H1 (cell line): ENCODE measurements at regions not wholly inside any gene's neighbourhood (a gene's known extent, or its start where the extent isn't known, plus 50 kb on each side); places are given as distances from the start of the nearest gene placed in this dataset.

Experiments used
- CTCF ChIA-PET: fragments of 300-600 bp; sonication (Branson Sonifier 250); formaldehyde crosslinking; loops from one replicate; lab custom pipeline; 2021; ENCODE audit not compliant: partially characterized antibody; lab: Charles Lee
- POLR2A ChIA-PET: fragments of 300-600 bp; sonication (Branson Sonifier 250); formaldehyde crosslinking; loops from one replicate; lab custom pipeline; 2021; ENCODE audit warnings: inconsistent platforms; ENCODE audit not compliant: partially characterized antibody; lab: Charles Lee
- DNase-seq, 2 experiments: peaks; one replicate each; pipeline versions ENCODE4 v3.0.0 to v3.0.0-alpha.2; 2010 to 2022; ENCODE audit warnings: low spot score in 2 of 2, low read depth in 1 of 2, mixed read lengths in 1 of 2
- FAIRE-seq: peaks from 2 replicates; lab custom pipeline; 2011; peaks lifted over from hg19 to GRCh38; lab: Jason Lieb, UNC
- H2AFZ ChIP-seq: 2 replicates; pipeline ENCODE4 v1.8.1; 2012; ENCODE audit warnings: low read length, inconsistent platforms
- H2AK5ac ChIP-seq: 2 replicates; pipeline ENCODE4 v1.6.1; 2013; ENCODE audit warnings: low read depth, low read length
- H2BK120ac ChIP-seq: replicated peaks from 2 replicates; pipeline ENCODE3; 2013; ENCODE audit warnings: low read depth, low read length, inconsistent platforms
- H2BK12ac ChIP-seq: 2 replicates; pipeline ENCODE4 v1.6.1; 2013; ENCODE audit warnings: low read depth, low read length
- H2BK15ac ChIP-seq: 2 replicates; pipeline ENCODE4 v1.6.1; 2013; ENCODE audit warnings: low read length
- H2BK20ac ChIP-seq: 2 replicates; pipeline ENCODE4 v1.6.1; 2013; ENCODE audit warnings: low read length
- H2BK5ac ChIP-seq: 2 replicates; pipeline ENCODE4 v1.6.1; 2013; ENCODE audit warnings: low read depth, low read length
- H3K14ac ChIP-seq: 2 replicates; pipeline ENCODE4 v1.6.1; 2013; ENCODE audit warnings: inconsistent platforms; ENCODE audit not compliant: insufficient read length
- H3K18ac ChIP-seq: 2 replicates; pipeline ENCODE4 v1.6.1; 2013; ENCODE audit warnings: low read length; ENCODE audit errors: extremely low read depth
- H3K23ac ChIP-seq: 2 replicates; pipeline ENCODE4 v1.6.1; 2013; ENCODE audit warnings: inconsistent platforms; ENCODE audit not compliant: insufficient read length
- H3K23me2 ChIP-seq: 2 replicates; pipeline ENCODE4 v1.6.1; 2013; ENCODE audit warnings: low read depth, low read length
- H3K27ac ChIP-seq: 2 replicates; pipeline ENCODE4 v1.6.1; 2011; ENCODE audit warnings: low read depth, low read length, inconsistent platforms
- H3K27me3 ChIP-seq, 4 experiments: replicated peaks in 1 of 4; 1 replicate in 1 of 4; 2 replicates in 3 of 4; pipeline versions ENCODE4 v1.6.1 to v1.8.1; 2011 to 2013; ENCODE audit warnings: low read length in 3 of 4, mild to moderate bottlenecking in 3 of 4, inconsistent platforms in 2 of 4, mixed read lengths in 2 of 4, moderate library complexity in 1 of 4; ENCODE audit not compliant: control insufficient read depth in 3 of 4, insufficient read depth in 3 of 4; ENCODE audit errors: extremely low read depth in 1 of 4
- H3K36me3 ChIP-seq, 4 experiments: 2 replicates each; pipeline versions ENCODE4 v1.6.1 to v1.8.1; 2011 to 2013; ENCODE audit warnings: mild to moderate bottlenecking in 4 of 4, low read length in 3 of 4, moderate library complexity in 2 of 4, control low read depth in 1 of 4, inconsistent platforms in 1 of 4; ENCODE audit not compliant: insufficient read depth in 4 of 4, control insufficient read depth in 2 of 4
- H3K4ac ChIP-seq: replicated peaks from 2 replicates; pipeline ENCODE3; 2013; ENCODE audit warnings: low read length, low read depth, mixed read lengths, inconsistent platforms; ENCODE audit not compliant: insufficient read length
- H3K4me1 ChIP-seq, 4 experiments: replicated peaks in 1 of 4; 1 replicate in 1 of 4; 2 replicates in 3 of 4; pipeline versions ENCODE4 v1.6.1 to v1.8.1; 2011 to 2013; ENCODE audit warnings: low read length in 3 of 4, inconsistent platforms in 2 of 4, mixed read lengths in 1 of 4; ENCODE audit not compliant: insufficient read depth in 4 of 4, control insufficient read depth in 3 of 4
- H3K4me2 ChIP-seq, 2 experiments: 2 replicates each; pipeline versions ENCODE4 v1.6.1 to v1.8.1; 2011 to 2013; ENCODE audit warnings: low read depth in 2 of 2, low read length in 2 of 2, control low read depth in 1 of 2, inconsistent platforms in 1 of 2, mild to moderate bottlenecking in 1 of 2; ENCODE audit not compliant: insufficient read depth in 1 of 2
- H3K4me3 ChIP-seq, 4 experiments: fragments of 200-600, 300-600 bp in 1 of 4; sonication (generic), shearing (Covaris generic), sonication (Bioruptor Twin) in 1 of 4; 2 replicates each; pipeline versions ENCODE4 v1.5.1 to v1.8.1; 2011 to 2016; ENCODE audit warnings: low read length in 4 of 4, low read depth in 3 of 4, control low read depth in 2 of 4, inconsistent platforms in 2 of 4, mild to moderate bottlenecking in 2 of 4, mixed read lengths in 1 of 4, moderate library complexity in 1 of 4; ENCODE audit not compliant: insufficient read depth in 2 of 4; ENCODE audit errors: extremely low read depth in 1 of 4
- H3K56ac ChIP-seq: replicated peaks from 2 replicates; pipeline ENCODE3; 2013; ENCODE audit warnings: low read depth, mild to moderate bottlenecking, mixed read lengths, low read length, inconsistent platforms; ENCODE audit not compliant: insufficient read length
- H3K79me1 ChIP-seq: 2 replicates; pipeline ENCODE4 v1.6.1; 2013; ENCODE audit warnings: low read depth, low read length, control low read depth
- H3K79me2 ChIP-seq, 2 experiments: 2 replicates each; pipeline versions ENCODE4 v1.6.1 to v1.8.1; 2012 to 2013; ENCODE audit warnings: low read length in 2 of 2, mild to moderate bottlenecking in 2 of 2, inconsistent platforms in 1 of 2; ENCODE audit not compliant: insufficient read depth in 2 of 2, control insufficient read depth in 1 of 2
- H3K9ac ChIP-seq, 4 experiments: replicated peaks in 1 of 4; 1 replicate in 1 of 4; 2 replicates in 3 of 4; pipeline versions ENCODE4 v1.6.1 to v1.8.1; 2011 to 2013; ENCODE audit warnings: low read depth in 3 of 4, low read length in 3 of 4, control low read depth in 2 of 4, mild to moderate bottlenecking in 2 of 4, moderate library complexity in 2 of 4, inconsistent platforms in 1 of 4; ENCODE audit errors: extremely low read depth in 1 of 4
- H3K9me3 ChIP-seq, 2 experiments: 2 replicates each; pipeline versions ENCODE4 v1.6.1 to v1.8.1; 2012 to 2013; ENCODE audit warnings: mild to moderate bottlenecking in 2 of 2, moderate library complexity in 2 of 2, control low read depth in 1 of 2, inconsistent platforms in 1 of 2, low read depth in 1 of 2, low read length in 1 of 2, mixed read lengths in 1 of 2; ENCODE audit not compliant: insufficient read depth in 2 of 2
- H4K20me1 ChIP-seq, 2 experiments: replicated peaks in 1 of 2; 2 replicates each; pipeline versions ENCODE3 to v1.8.1; 2011 to 2013; ENCODE audit warnings: inconsistent platforms in 2 of 2, low read length in 2 of 2, mild to moderate bottlenecking in 1 of 2; ENCODE audit not compliant: insufficient read depth in 2 of 2, control insufficient read depth in 1 of 2
- H4K5ac ChIP-seq: 2 replicates; pipeline ENCODE4 v1.6.1; 2013; ENCODE audit warnings: low read length, low read depth, mixed read lengths, inconsistent platforms; ENCODE audit not compliant: insufficient read length
- H4K8ac ChIP-seq: 2 replicates; pipeline ENCODE4 v1.8.0; 2013; ENCODE audit warnings: mild to moderate bottlenecking, moderate library complexity, low read length, inconsistent platforms; ENCODE audit not compliant: insufficient read depth; ENCODE audit errors: extremely low read depth
- H4K91ac ChIP-seq: replicated peaks from 2 replicates; pipeline ENCODE3; 2013; ENCODE audit warnings: low read length, mixed read lengths, inconsistent platforms; ENCODE audit not compliant: insufficient read length
- BCL11A ChIP-seq, 2 experiments: IDR thresholded peaks; one replicate each; pipeline ENCODE4 v1.6.1; 2011; ENCODE audit warnings: low read depth in 2 of 2, low read length in 2 of 2, mild to moderate bottlenecking in 2 of 2
- CHD2 ChIP-seq: IDR thresholded peaks from 2 replicates; pipeline ENCODE4 v1.6.1; 2012; ENCODE audit warnings: low read length, improper control_type of control experiment
- HDAC6 ChIP-seq: IDR thresholded peaks from one replicate; pipeline ENCODE4 v1.7.1; 2012; ENCODE audit warnings: low read depth, mild to moderate bottlenecking, inconsistent platforms, low read length, moderate library complexity
- NANOG ChIP-seq: IDR thresholded peaks from 2 replicates; pipeline ENCODE4 v1.6.1; 2011; ENCODE audit warnings: low read length, low read depth, mild to moderate bottlenecking, inconsistent platforms; ENCODE audit not compliant: insufficient read depth, poor library complexity, severe bottlenecking
- POU5F1 ChIP-seq: IDR thresholded peaks from 2 replicates; pipeline ENCODE4 v1.6.1; 2011; ENCODE audit warnings: low read depth, mild to moderate bottlenecking, low read length, moderate library complexity
- RNF2 ChIP-seq: fragments of 200-900, 300-1000 bp; sonication (generic); IDR thresholded peaks from 2 replicates; pipeline ENCODE4 v1.7.1; 2016; ENCODE audit warnings: borderline replicate concordance, low read depth, mild to moderate bottlenecking, antibody characterized with exemption, low read length; ENCODE audit not compliant: poor library complexity, severe bottlenecking; ENCODE audit errors: missing control alignments
- SP1 ChIP-seq: IDR thresholded peaks from 2 replicates; pipeline ENCODE4 v1.6.1; 2011; ENCODE audit warnings: low read depth, low read length
- ZNF274 ChIP-seq: IDR thresholded peaks from 2 replicates; pipeline ENCODE4 v1.7.0; 2012; ENCODE audit warnings: low read length, borderline replicate concordance; ENCODE audit errors: extremely low read depth
- WGBS, 2 experiments: shearing (Covaris generic) in 1 of 2; methylation state at CpG; one replicate each; pipeline versions ENCODE4 v1.1.6 to v1.1.7; 2013 to 2015; ENCODE audit warnings: low lambda C conversion rate in 2 of 2, mixed read lengths in 2 of 2, inconsistent platforms in 1 of 2, low coverage in 1 of 2, missing lambda C conversion rate in 1 of 2; ENCODE audit not compliant: insufficient replicate concordance in 2 of 2, insufficient coverage in 1 of 2, insufficient read length in 1 of 2; ENCODE audit errors: extremely low coverage in 1 of 2, missing lambda C conversion rate in 1 of 2; 5-methylcytosine and 5-hydroxymethylcytosine counted together

DNA sequence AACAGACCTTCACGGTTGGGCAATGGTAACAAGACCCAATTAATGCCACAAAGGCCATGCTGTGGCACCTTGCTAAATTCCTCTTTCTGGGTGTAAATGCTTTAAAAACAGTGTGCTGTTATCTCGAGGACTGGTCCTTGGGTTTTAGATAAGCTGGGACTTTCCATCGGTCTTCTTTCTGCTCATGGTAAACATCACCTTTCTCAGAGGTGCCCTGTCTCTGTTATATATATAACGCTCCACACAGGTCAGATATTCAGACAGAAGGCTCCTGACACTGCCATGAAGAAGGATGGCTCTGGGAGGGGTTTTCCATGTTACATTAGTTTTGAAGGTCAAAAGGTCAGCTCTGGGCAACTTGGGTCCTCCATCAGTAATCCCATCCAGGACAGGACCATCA is 151.6 kb downstream of the BBOX1 start:
- Histone ChIP-seq H4K5ac (no peak overlapping the region), H3K4me1 (no peaks in the 10 kb centered on the region; a peak in 1 of 7 replicates), H2BK15ac (no peak overlapping the region), H3K36me3 (no peaks in the 10 kb centered on the region), H3K79me2 (no peaks in the 10 kb centered on the region), H3K18ac (no peak overlapping the region), H2BK12ac (no peak overlapping the region), H2BK120ac (no peak overlapping the region), H3K14ac (no peak overlapping the region), H3K79me1 (no peaks in the 10 kb centered on the region), H2AFZ (no peak overlapping the region), H4K8ac (no peak overlapping the region), H3K27ac (no peak overlapping the region), H3K23ac (no peak overlapping the region), H2AK5ac (no peak overlapping the region), H3K27me3 (no peaks in the 10 kb centered on the region), H3K4me2 (no peak overlapping the region), H3K9ac (no peak overlapping the region), H3K23me2 (no peaks in the 10 kb centered on the region), H4K20me1 (no peaks in the 10 kb centered on the region), H3K9me3 (no peaks in the 10 kb centered on the region), H2BK5ac (no peak overlapping the region), H2BK20ac (no peak overlapping the region), H3K4ac (no peak overlapping the region), H3K4me3 (no peak overlapping the region), H4K91ac (no peak overlapping the region), H3K56ac (no peak overlapping the region)
- DNase-seq: no peak
- ChIA-PET POLR2A (no interaction called here), CTCF (interaction anchor here (0.8 to 0.9 kb wide), 2 partner anchors 8 to 293 kb away, joined by 3 read pairs; no protein-coding TSS in a partner anchor)
- no peak for FAIRE-seq
- 96% methylated on average over 4 of the region's 4 CpGs; no CpG with 5 or more reads in 1 of the 2 experiments for WGBS, 2 experiments
- TF ChIP-seq SP1 (no peak), BCL11A (IDR thresholded peaks at IDR 0.05; ENCODE audit: low read depth in 2 of 2, low read length in 2 of 2) (no peak), NANOG (no peak), ZNF274 (no peak), POU5F1 (no peak), HDAC6 (no peak), CHD2 (no peak), RNF2 (no peak)
